ENCODE measurements at regions not wholly inside any gene's neighbourhood (a gene's known extent, or its start where the extent isn't known, plus 50 kb on each side); places are given as distances from the start of the nearest gene placed in this dataset.

DNA sequence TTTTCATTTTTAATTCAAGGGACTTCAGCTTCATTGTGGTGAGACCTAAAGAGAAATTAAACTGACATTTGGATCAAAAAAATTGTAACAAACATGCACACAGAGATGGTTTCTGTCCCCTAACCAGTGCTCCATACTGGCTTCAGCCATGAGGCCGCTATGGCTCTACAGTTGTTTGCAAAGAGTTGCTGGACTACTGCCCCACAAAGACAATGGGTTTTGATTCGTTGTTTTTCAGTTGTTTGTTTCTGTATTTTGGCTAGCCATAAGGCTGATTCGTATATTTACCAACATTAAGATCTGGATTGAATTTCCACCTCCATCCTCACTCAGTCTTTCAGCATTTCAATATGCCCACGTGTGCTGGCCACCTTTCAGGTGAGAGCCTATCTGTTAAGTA, 163.7 kb upstream of the KIF2A start:
- TF ChIP-seq EP300 (IDR thresholded peaks at IDR 0.05) = no peak
- TF ChIP-seq POLR2A (IDR thresholded peaks at IDR 0.05) = no peak
